Dendritic cell treated with granulocyte-macrophage colony-stimulating factor and Interleukin-4, amounts not matched to agents 40 ng/mL and 50 ng/mL, for 4 days (primary cell): ENCODE measurements at regions not wholly inside any gene's neighbourhood (a gene's known extent, or its start where the extent isn't known, plus 50 kb on each side); places are given as distances from the start of the nearest gene placed in this dataset.

Source experiments
- H3K27ac Mint-ChIP-seq: one replicate; pipeline ENCODE4 v1.8.0; 2022; ENCODE audit warnings: mild to moderate bottlenecking, mixed read lengths
- H3K27me3 Mint-ChIP-seq: one replicate; pipeline ENCODE4 v1.8.0; 2022; ENCODE audit warnings: mild to moderate bottlenecking, mixed read lengths
- H3K36me3 Mint-ChIP-seq: one replicate; pipeline ENCODE4 v1.8.0; 2022; ENCODE audit warnings: low read depth, mixed read lengths
- H3K4me1 Mint-ChIP-seq: one replicate; pipeline ENCODE4 v1.8.0; 2022; ENCODE audit warnings: low read depth, mixed read lengths
- H3K4me3 Mint-ChIP-seq: one replicate; pipeline ENCODE4 v1.8.0; 2022; ENCODE audit warnings: mild to moderate bottlenecking, moderate library complexity, mixed read lengths
- H3K9me3 Mint-ChIP-seq: one replicate; pipeline ENCODE4 v1.8.0; 2022; ENCODE audit warnings: mixed read lengths
- intact Hi-C: fragments of 100-400 bp; cut with micrococcal nuclease; formaldehyde crosslinking; loops from one replicate; pipeline ENCODE4 v1.15.0; 2022

DNA sequence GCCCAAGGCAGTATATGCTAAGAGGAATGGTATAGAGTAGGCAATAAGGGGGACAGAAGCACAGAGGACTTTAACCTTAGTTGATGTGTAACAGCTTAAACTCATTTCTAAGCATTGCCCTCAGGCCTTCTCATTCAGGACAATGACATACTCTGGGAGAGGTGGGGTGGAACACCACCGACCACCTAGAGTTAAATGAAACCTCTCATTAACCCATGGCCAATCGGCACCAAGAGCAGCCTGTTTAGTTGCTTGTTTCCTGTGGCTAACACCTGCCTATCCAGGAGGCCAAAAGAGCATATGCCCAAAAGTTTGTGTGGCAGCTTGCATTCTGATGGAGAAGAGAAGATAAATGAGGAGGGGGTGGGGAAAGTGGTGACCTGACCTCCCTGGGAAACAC, 50.0 kb downstream of the PABIR2 start:
- no peaks in the 10 kb centered on the region for H3K36me3 Mint-ChIP-seq
- H3K27ac Mint-ChIP-seq = no peak overlapping the region
- intact Hi-C loops = no loop called here
- no peak overlapping the region for H3K4me3 Mint-ChIP-seq
- no peaks in the 10 kb centered on the region for H3K27me3 Mint-ChIP-seq
- no peaks in the 10 kb centered on the region for H3K9me3 Mint-ChIP-seq
- peaks cover 23% of the 10 kb centered on the region for H3K4me1 Mint-ChIP-seq

DNA sequence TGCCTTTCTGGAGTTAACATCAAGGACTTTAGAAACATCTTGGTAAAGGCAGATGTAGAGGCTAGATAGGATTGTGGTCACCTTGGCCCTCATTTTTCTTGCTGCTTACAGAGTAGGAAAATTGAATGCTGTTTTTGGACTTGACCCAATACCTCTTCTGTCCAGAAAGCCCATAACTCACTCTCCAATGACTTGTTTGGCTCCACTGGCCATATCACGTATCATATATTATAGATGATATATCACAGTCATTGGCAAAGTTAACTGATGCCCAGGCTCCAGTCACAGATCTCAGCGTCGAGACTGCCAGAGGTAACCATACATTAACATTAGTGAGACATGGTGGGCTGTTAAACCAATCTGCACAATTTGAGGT, 50.6 kb downstream of the PABIR2 start:
- Mint-ChIP-seq H3K27ac (no peak overlapping the region), H3K4me3 (peak overlapping the region; percentile 1), H3K9me3 (no peaks in the 10 kb centered on the region), H3K4me1 (peaks cover 17% of the 10 kb centered on the region), H3K27me3 (no peaks in the 10 kb centered on the region), H3K36me3 (no peaks in the 10 kb centered on the region)
- intact Hi-C loops = no loop called here

DNA sequence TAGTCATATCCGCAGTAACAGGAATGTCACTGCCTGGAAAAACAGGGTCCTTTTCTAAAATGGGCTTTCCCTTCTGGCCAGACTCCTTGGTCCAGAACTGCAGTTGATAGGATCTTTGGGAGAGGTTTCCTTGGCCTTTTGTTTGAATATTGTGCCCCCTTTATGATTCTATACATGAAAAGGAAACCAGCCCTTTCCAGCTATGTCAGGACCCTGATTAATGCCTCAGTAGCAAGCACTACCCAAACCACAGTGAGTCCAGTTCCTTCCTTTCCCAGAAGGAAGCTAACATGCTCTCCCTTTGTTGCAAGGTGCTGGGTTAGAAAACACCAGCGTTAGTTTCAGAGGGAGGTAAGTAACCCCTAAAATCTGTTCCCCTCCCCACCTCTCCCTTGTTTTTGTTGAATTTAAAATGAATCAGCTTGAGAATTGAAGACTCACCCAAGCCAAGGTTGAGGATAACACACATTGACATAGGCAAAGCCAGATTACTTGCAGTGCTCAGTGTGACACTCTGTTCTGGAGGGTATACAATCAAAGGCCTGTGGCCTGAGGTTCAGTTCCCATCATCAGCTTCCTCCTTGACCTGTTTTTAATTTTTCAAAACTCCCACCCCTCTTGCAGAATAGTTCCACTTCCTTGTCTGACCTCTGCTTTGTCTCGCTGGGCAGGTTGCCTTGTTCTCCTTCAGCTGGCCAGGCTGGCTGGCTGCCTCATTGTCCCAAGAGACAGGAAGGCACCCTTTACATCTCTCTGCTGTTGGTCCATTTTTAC, 51.2 kb downstream of the PABIR2 start:
- Mint-ChIP-seq H3K9me3 (no peaks in the 10 kb centered on the region), H3K36me3 (no peaks in the 10 kb centered on the region), H3K27ac (no peak overlapping the region), H3K27me3 (no peaks in the 10 kb centered on the region), H3K4me1 (peaks cover 14% of the 10 kb centered on the region), H3K4me3 (peak overlapping the region; percentile 1)
- intact Hi-C loops = no loop called here

- Mint-ChIP-seq H3K36me3 (no peaks in the 10 kb centered on the region), H3K4me1 (peaks cover 29% of the 10 kb centered on the region), H3K27ac (no peak overlapping the region), H3K9me3 (no peaks in the 10 kb centered on the region), H3K27me3 (peaks cover 5% of the 10 kb centered on the region), H3K4me3 (no peak overlapping the region)
- intact Hi-C loops = no loop called here
Measured at GRCh38 chrX:134743091-134743490, 53.9 kb downstream of the PABIR2 start.

DNA sequence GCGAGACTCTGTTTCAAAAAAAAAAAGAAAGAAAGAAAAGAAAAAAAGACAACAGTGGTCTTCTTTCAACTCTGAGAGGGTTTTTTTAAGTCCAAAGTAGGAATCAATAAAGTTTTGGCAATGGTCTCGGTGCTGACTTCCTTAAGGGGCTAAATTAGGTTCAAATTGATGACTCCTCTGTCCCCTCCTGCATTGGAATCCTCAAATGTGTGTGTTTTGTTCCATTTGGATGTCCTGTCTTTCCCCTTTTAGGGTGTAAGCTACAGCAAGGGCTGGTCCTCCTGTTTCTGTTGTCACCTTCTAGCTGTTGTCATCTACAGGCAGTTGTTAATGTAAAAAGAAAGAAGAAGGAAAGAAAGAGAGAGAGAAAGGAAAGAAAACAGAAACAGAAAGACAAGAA, 54.4 kb downstream of the PABIR2 start:
- no peaks in the 10 kb centered on the region for H3K36me3 Mint-ChIP-seq

GRCh38 chrX:134741746-134742145, 55.3 kb downstream of the PABIR2 start:
- Mint-ChIP-seq H3K9me3 (no peaks in the 10 kb centered on the region), H3K36me3 (no peaks in the 10 kb centered on the region), H3K27me3 (peaks cover 7% of the 10 kb centered on the region), H3K27ac (no peak overlapping the region), H3K4me1 (peaks cover 36% of the 10 kb centered on the region), H3K4me3 (no peak overlapping the region)
- intact Hi-C loops = no loop called here

More for the DNA sequence above, 54.4 kb downstream of the PABIR2 start:
- intact Hi-C loops = no loop called here
- Mint-ChIP-seq H3K27me3 (peaks cover 7% of the 10 kb centered on the region), H3K9me3 (no peaks in the 10 kb centered on the region), H3K4me3 (no peak overlapping the region), H3K4me1 (peaks cover 34% of the 10 kb centered on the region), H3K27ac (no peak overlapping the region)

- Mint-ChIP-seq H3K27me3 (peaks cover 7% of the 10 kb centered on the region), H3K4me1 (peaks cover 31% of the 10 kb centered on the region), H3K9me3 (no peaks in the 10 kb centered on the region), H3K36me3 (no peaks in the 10 kb centered on the region), H3K4me3 (no peak overlapping the region), H3K27ac (no peak overlapping the region)
- intact Hi-C loops = no loop called here
Measured at GRCh38 chrX:134738986-134739740, 57.8 kb downstream of the PABIR2 start.

GRCh38 chrX:134738445-134738844, 58.6 kb downstream of the PABIR2 start:
- Mint-ChIP-seq H3K36me3 (no peaks in the 10 kb centered on the region), H3K27ac (no peak overlapping the region), H3K4me3 (no peak overlapping the region), H3K27me3 (peaks cover 7% of the 10 kb centered on the region), H3K9me3 (no peaks in the 10 kb centered on the region), H3K4me1 (peaks cover 31% of the 10 kb centered on the region)
- intact Hi-C loops = no loop called here

GRCh38 chrX:134737721-134738369, 59.2 kb downstream of the PABIR2 start:
- intact Hi-C loops = no loop called here
- Mint-ChIP-seq H3K4me1 (peaks cover 31% of the 10 kb centered on the region), H3K27me3 (peaks cover 7% of the 10 kb centered on the region), H3K4me3 (no peak overlapping the region), H3K36me3 (no peaks in the 10 kb centered on the region), H3K9me3 (no peaks in the 10 kb centered on the region), H3K27ac (no peak overlapping the region)

DNA sequence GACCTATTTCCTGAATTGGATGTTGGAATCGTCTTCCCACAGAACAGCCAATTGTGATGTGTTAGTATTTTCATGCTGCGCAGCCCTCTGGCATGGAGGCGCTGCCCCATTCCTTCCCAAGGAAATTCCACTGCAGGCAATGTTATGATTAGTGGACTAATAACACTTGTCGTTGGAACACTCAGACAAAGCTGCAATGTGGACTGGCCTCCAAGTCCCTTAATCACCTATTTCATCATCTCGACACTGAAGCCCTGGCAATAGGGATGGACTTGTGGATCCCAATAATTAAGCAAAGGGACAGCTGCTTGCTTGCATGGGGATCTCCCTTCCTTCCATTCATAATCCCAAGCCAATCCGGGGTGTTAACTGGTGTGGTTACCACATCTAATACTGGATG, 59.9 kb downstream of the PABIR2 start:
- Mint-ChIP-seq H3K27me3 (peaks cover 7% of the 10 kb centered on the region), H3K4me3 (no peak overlapping the region), H3K36me3 (no peaks in the 10 kb centered on the region), H3K27ac (no peak overlapping the region), H3K9me3 (no peaks in the 10 kb centered on the region), H3K4me1 (peaks cover 31% of the 10 kb centered on the region)
- intact Hi-C loops = no loop called here

DNA sequence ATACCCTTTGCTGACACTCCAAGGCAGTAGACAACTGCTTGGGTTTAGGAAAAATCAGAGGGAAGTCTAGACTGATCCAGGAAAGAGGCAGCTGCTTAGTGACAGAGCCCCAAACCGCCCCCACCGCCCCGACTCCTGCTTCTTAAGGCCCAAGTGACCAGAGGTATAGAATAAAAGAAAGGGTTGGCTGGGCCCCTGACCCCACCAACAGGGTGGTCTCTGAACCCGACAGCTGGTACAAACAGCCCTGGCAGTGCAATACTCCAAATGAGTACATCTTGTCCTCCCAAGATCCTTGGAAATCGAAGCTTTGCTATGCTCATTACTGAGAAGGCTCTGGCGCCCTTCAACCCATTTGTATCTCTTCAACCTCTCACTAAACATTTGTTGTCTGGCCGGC, 60.6 kb downstream of the PABIR2 start:
- Mint-ChIP-seq H3K27ac (no peak overlapping the region), H3K4me1 (peaks cover 31% of the 10 kb centered on the region), H3K36me3 (no peaks in the 10 kb centered on the region), H3K27me3 (peaks cover 7% of the 10 kb centered on the region), H3K4me3 (no peak overlapping the region), H3K9me3 (no peaks in the 10 kb centered on the region)
- intact Hi-C loops = no loop called here

GRCh38 chrX:134735015-134735414, 62.0 kb downstream of the PABIR2 start:
- H3K4me3 Mint-ChIP-seq = no peak overlapping the region
- no peaks in the 10 kb centered on the region for H3K9me3 Mint-ChIP-seq
- peaks cover 31% of the 10 kb centered on the region for H3K4me1 Mint-ChIP-seq
- H3K27ac Mint-ChIP-seq = no peak overlapping the region
- peaks cover 7% of the 10 kb centered on the region for H3K27me3 Mint-ChIP-seq
- H3K36me3 Mint-ChIP-seq = no peaks in the 10 kb centered on the region
- intact Hi-C loops = no loop called here

DNA sequence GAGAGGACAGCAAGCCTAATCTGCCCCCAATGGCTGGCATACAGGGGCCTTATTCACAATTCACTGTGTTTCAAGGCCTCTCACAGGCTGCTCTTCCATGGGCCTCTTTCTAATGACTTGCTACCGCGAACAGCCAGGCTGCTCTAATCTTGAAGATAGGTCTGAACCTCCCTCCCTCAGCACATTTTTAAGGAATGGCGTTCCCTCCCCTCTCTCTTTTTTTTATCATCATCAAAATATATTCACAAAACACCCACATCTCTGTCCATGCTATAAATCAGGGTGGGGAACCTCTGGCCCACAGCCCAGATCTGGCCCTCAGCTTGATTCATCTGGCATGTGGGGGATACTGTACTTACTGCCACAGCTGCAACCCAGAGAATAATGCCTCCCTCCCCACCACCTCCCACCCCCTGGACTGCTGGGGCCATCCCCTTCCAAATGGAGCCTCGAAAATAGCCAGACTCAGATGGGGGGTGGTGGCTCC, 62.5 kb downstream of the PABIR2 start:
- Mint-ChIP-seq H3K9me3 (no peaks in the 10 kb centered on the region), H3K27ac (peak overlapping the region; percentile 27), H3K4me3 (no peak overlapping the region), H3K27me3 (peaks cover 7% of the 10 kb centered on the region), H3K36me3 (no peaks in the 10 kb centered on the region), H3K4me1 (peaks cover 30% of the 10 kb centered on the region)
- intact Hi-C loops = no loop called here

- Mint-ChIP-seq H3K27ac (no peak overlapping the region), H3K4me1 (peaks cover 21% of the 10 kb centered on the region), H3K36me3 (no peaks in the 10 kb centered on the region), H3K9me3 (no peaks in the 10 kb centered on the region), H3K4me3 (no peak overlapping the region), H3K27me3 (peaks cover 5% of the 10 kb centered on the region)
- intact Hi-C loops = no loop called here
Measured at GRCh38 chrX:134733591-134733990, 63.4 kb downstream of the PABIR2 start.
